ENCODE measurements at regions not wholly inside any gene's neighbourhood (a gene's known extent, or its start where the extent isn't known, plus 50 kb on each side); places are given as distances from the start of the nearest gene placed in this dataset.

- Mint-ChIP-seq H3K27ac (no peak overlapping the region), H3K27me3 (ENCODE audit: insufficient read depth, low read depth, poor library complexity) (peaks cover 4% of the 10 kb centered on the region), H3K4me3 (no peak overlapping the region), H3K9me3 (peaks cover 5% of the 10 kb centered on the region; the same call in 1 of the 3 replicates), H3K36me3 (ENCODE audit: low read depth) (no peaks in the 10 kb centered on the region; the same call in 2 of the 3 replicates), H3K4me1 (peaks cover 12% of the 10 kb centered on the region; the same call in 2 of the 3 replicates)
- Histone ChIP-seq H3F3A (replicated peaks; ENCODE audit: low read depth) (no peaks in the 10 kb centered on the region), H3K79me2 (replicated peaks; ENCODE audit: insufficient read depth) (no peaks in the 10 kb centered on the region), H3K36me3 (ENCODE audit: insufficient read depth) (no peaks in the 10 kb centered on the region; the same call in 1 of the 2 replicates), H3K27ac (ENCODE audit: low read depth) (no peak overlapping the region), H3K4me3 (no peak overlapping the region), H3K27me3 (ENCODE audit: insufficient read depth) (no peaks in the 10 kb centered on the region), H4K20me1 (replicated peaks; ENCODE audit: insufficient read depth) (no peaks in the 10 kb centered on the region), H3K9me2 (ENCODE audit: insufficient read depth) (no peaks in the 10 kb centered on the region), H3K4me1 (ENCODE audit: insufficient read depth) (no peaks in the 10 kb centered on the region), H2AFZ (no peak overlapping the region), H3K4me2 (no peak overlapping the region)
- TF ChIP-seq NANOG (IDR thresholded peaks at IDR 0.05; ENCODE audit: borderline replicate concordance) = no peak
- TF ChIP-seq POLR2AphosphoS5 (IDR thresholded peaks at IDR 0.05; ENCODE audit: low read depth) = no peak
- TF ChIP-seq ZNF114 (CRISPR knock-in tag; IDR thresholded peaks at IDR 0.05) = no peak
- TF ChIP-seq ETS1 (IDR thresholded peaks at IDR 0.05) = no peak
- TF ChIP-seq CREB1 (CRISPR knock-in tag; IDR thresholded peaks at IDR 0.05; ENCODE audit: low read depth) = no peak
- TF ChIP-seq STAT1 (IDR thresholded peaks at IDR 0.05; ENCODE audit: unreplicated experiment) = no peak
- no peak for TF ChIP-seq REST (IDR thresholded peaks at IDR 0.05; ENCODE audit: unreplicated experiment)
- no peak for TF ChIP-seq JUNB (IDR thresholded peaks at IDR 0.05; ENCODE audit: unreplicated experiment)
- TF ChIP-seq ZNF462 (CRISPR knock-in tag; IDR thresholded peaks at IDR 0.05) = no peak
- TF ChIP-seq EZH2phosphoT487 (IDR thresholded peaks at IDR 0.05; ENCODE audit: unreplicated experiment) = no peak
- no peak for TF ChIP-seq CTCF (conservative IDR thresholded peaks at IDR 0.05; ENCODE audit: low read depth in 2 of 2)
- ATAC-seq (peak; percentile 42), DNase-seq (ENCODE audit: low spot score) (no peak)
Observed at GRCh38 chr5:2335125-2335732, 416.2 kb downstream of the IRX2 start.

All from GM23338 (cell line).